ENCODE measurements at regions not wholly inside any gene's neighbourhood (a gene's known extent, or its start where the extent isn't known, plus 50 kb on each side); places are given as distances from the start of the nearest gene placed in this dataset.

DNA sequence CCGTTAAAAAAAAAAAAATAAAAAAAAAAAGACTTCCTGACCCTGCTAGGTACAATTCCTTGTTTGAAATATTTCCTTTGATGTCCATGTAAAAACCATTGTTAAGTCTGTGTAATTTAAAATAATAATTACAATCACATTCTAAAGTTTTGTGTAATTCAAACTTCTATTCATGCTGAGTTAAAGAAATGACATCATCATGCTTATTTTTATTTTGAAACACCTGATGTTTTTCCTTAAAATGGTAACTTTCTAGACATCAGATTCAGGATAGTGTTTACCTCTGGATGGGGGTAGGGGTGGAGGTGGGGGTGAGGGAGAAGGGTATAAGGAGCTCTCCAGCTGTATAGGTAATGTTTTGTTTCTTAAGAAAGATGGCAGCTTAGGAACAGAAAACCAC, 92.8 kb downstream of the ADCYAP1 start:
- no peaks in the 10 kb centered on the region for H4K20me1 ChIP-seq (ENCODE audit: insufficient read depth, low read length)
- no peaks in the 10 kb centered on the region for H3K36me3 ChIP-seq (ENCODE audit: insufficient read depth, low read length)
- H3K4me3 ChIP-seq (ENCODE audit: low read depth in 1 of 2, low read length in 2 of 2): no peak overlapping the region
- H3K27ac ChIP-seq (ENCODE audit: low read length): no peak overlapping the region
- no peak overlapping the region for H3K9ac ChIP-seq (ENCODE audit: low read depth, low read length)
- no peak overlapping the region for H2AFZ ChIP-seq (ENCODE audit: low read depth, low read length)
- TF ChIP-seq EZH2 (IDR thresholded peaks at IDR 0.05; ENCODE audit: borderline replicate concordance, low read depth, low read length, severe bottlenecking): no peak
- ATAC-seq (ENCODE audit: insufficient read depth, low read depth): no peak
- H3K4me2 ChIP-seq (ENCODE audit: insufficient read depth, low read length): no peak overlapping the region
- H3K9me3 ChIP-seq (ENCODE audit: insufficient read depth, low read length, severe bottlenecking): no peaks in the 10 kb centered on the region
- DNase-seq: no peak
- no peaks in the 10 kb centered on the region for H3K79me2 ChIP-seq (ENCODE audit: insufficient read depth, low read length)
- H3K4me1 ChIP-seq (ENCODE audit: insufficient read depth, low read length): no peaks in the 10 kb centered on the region
- no peaks in the 10 kb centered on the region for H3K27me3 ChIP-seq (ENCODE audit: insufficient read depth, low read length, poor library complexity)

DNA sequence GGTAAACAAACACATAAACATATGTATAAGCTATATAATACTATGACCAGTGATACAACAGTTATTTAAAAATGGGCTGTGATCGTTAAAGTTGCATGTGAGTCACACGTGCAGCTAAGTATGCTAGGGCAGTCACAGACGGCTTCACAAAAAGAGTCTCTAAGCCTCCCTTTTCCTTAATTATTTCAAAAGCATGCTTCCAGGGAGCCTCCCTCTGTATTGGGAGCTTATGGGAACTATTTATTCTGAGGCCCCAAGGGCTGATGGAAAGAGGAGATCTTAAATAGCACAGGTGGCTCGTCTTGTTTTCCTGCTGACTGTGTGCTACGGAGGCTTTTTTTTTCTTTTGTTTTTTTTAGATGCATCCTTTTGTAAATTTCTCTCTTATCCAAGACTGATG, 94.3 kb downstream of the ADCYAP1 start:
- no peak for TF ChIP-seq EZH2 (IDR thresholded peaks at IDR 0.05; ENCODE audit: borderline replicate concordance, low read depth, low read length, severe bottlenecking)
- TF ChIP-seq, protein P1, sequence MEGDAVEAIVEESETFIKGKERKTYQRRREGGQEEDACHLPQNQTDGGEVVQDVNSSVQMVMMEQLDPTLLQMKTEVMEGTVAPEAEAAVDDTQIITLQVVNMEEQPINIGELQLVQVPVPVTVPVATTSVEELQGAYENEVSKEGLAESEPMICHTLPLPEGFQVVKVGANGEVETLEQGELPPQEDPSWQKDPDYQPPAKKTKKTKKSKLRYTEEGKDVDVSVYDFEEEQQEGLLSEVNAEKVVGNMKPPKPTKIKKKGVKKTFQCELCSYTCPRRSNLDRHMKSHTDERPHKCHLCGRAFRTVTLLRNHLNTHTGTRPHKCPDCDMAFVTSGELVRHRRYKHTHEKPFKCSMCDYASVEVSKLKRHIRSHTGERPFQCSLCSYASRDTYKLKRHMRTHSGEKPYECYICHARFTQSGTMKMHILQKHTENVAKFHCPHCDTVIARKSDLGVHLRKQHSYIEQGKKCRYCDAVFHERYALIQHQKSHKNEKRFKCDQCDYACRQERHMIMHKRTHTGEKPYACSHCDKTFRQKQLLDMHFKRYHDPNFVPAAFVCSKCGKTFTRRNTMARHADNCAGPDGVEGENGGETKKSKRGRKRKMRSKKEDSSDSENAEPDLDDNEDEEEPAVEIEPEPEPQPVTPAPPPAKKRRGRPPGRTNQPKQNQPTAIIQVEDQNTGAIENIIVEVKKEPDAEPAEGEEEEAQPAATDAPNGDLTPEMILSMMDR (IDR thresholded peaks at IDR 0.05; ENCODE audit: borderline replicate concordance, extremely low read depth, low read length, poor library complexity, severe bottlenecking): no peak

DNA sequence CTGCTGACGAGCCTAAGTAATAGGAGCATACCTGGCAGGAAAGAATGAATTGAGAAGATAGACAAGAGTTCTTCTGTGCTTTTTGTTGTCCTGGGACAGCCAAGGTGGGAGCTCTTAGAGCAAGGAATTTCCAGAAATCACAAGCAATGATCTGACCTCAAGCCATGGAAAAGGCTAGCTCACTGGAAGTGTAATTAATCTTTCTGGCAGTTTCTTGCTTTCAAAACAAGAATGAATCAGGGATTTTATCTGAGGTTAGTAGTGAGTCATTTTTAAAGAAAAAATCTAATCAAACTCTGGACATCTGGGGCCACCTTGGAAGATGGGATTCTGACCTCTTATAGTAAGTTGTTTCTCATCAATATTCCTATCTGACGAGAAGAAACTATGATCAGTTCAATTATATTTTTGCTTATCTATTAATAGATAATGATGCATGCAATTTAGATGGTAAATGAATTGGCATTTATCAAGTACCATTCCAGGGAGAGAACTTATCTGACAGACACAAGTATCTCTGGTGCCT, 98.0 kb downstream of the ADCYAP1 start:
- Histone ChIP-seq H3K4me1 (ENCODE audit: insufficient read depth, low read length) (no peaks in the 10 kb centered on the region), H2AFZ (ENCODE audit: low read depth, low read length) (no peak overlapping the region), H3K9me3 (ENCODE audit: insufficient read depth, low read length, severe bottlenecking) (no peaks in the 10 kb centered on the region), H3K27ac (ENCODE audit: low read length) (no peak overlapping the region), H3K4me3 (ENCODE audit: low read depth in 1 of 2, low read length in 2 of 2) (no peak overlapping the region), H4K20me1 (ENCODE audit: insufficient read depth, low read length) (no peaks in the 10 kb centered on the region), H3K9ac (ENCODE audit: low read depth, low read length) (no peak overlapping the region), H3K79me2 (ENCODE audit: insufficient read depth, low read length) (no peaks in the 10 kb centered on the region), H3K27me3 (ENCODE audit: insufficient read depth, low read length, poor library complexity) (no peaks in the 10 kb centered on the region), H3K4me2 (ENCODE audit: insufficient read depth, low read length) (no peak overlapping the region), H3K36me3 (ENCODE audit: insufficient read depth, low read length) (no peaks in the 10 kb centered on the region)
- DNase-seq (no peak), ATAC-seq (ENCODE audit: insufficient read depth, low read depth) (no peak)
- TF ChIP-seq, protein P1 (IDR thresholded peaks at IDR 0.05; ENCODE audit: borderline replicate concordance, extremely low read depth, low read length, poor library complexity, severe bottlenecking): no peak

More for the DNA sequence above, 94.3 kb downstream of the ADCYAP1 start:
- Histone ChIP-seq H3K79me2 (ENCODE audit: insufficient read depth, low read length) (no peaks in the 10 kb centered on the region), H3K36me3 (ENCODE audit: insufficient read depth, low read length) (no peaks in the 10 kb centered on the region), H4K20me1 (ENCODE audit: insufficient read depth, low read length) (no peaks in the 10 kb centered on the region), H3K4me2 (ENCODE audit: insufficient read depth, low read length) (no peak overlapping the region), H3K9ac (ENCODE audit: low read depth, low read length) (no peak overlapping the region), H2AFZ (ENCODE audit: low read depth, low read length) (no peak overlapping the region), H3K27ac (ENCODE audit: low read length) (no peak overlapping the region), H3K4me1 (ENCODE audit: insufficient read depth, low read length) (no peaks in the 10 kb centered on the region), H3K9me3 (ENCODE audit: insufficient read depth, low read length, severe bottlenecking) (no peaks in the 10 kb centered on the region), H3K27me3 (ENCODE audit: insufficient read depth, low read length, poor library complexity) (no peaks in the 10 kb centered on the region), H3K4me3 (ENCODE audit: low read depth in 1 of 2, low read length in 2 of 2) (no peak overlapping the region)
- ATAC-seq (ENCODE audit: insufficient read depth, low read depth) (no peak), DNase-seq (no peak)

DNA sequence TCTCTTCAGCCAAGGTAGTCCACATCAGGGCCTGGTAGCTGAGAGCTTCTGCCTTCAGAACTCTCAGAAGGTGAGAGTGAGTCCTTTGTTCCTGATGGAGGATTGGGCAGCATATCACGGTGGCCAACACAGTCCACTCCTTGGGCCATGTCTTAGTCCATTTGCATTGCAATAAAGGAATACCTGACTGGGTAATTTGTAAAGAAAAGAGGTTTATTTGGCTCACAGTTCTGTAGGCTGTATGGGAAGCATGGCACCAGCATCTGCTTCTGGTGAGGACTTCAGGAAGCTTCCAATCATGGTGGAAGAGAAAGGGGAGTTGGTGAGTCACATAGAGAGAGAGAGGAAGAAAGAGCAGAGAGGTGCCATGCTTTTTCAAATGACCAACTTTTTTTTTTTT, 98.8 kb downstream of the ADCYAP1 start:
- TF ChIP-seq, protein P1 (IDR thresholded peaks at IDR 0.05; ENCODE audit: borderline replicate concordance, extremely low read depth, low read length, poor library complexity, severe bottlenecking): no peak
- no peak for TF ChIP-seq EZH2 (IDR thresholded peaks at IDR 0.05; ENCODE audit: borderline replicate concordance, low read depth, low read length, severe bottlenecking)
- Histone ChIP-seq H3K9me3 (ENCODE audit: insufficient read depth, low read length, severe bottlenecking) (no peaks in the 10 kb centered on the region), H3K9ac (ENCODE audit: low read depth, low read length) (no peak overlapping the region), H3K4me3 (ENCODE audit: low read depth in 1 of 2, low read length in 2 of 2) (no peak overlapping the region), H3K79me2 (ENCODE audit: insufficient read depth, low read length) (no peaks in the 10 kb centered on the region), H4K20me1 (ENCODE audit: insufficient read depth, low read length) (no peaks in the 10 kb centered on the region), H3K27me3 (ENCODE audit: insufficient read depth, low read length, poor library complexity) (no peaks in the 10 kb centered on the region), H3K36me3 (ENCODE audit: insufficient read depth, low read length) (no peaks in the 10 kb centered on the region), H3K4me1 (ENCODE audit: insufficient read depth, low read length) (no peaks in the 10 kb centered on the region), H3K27ac (ENCODE audit: low read length) (no peak overlapping the region), H2AFZ (ENCODE audit: low read depth, low read length) (no peak overlapping the region), H3K4me2 (ENCODE audit: insufficient read depth, low read length) (no peak overlapping the region)
- ATAC-seq (ENCODE audit: insufficient read depth, low read depth) (no peak), DNase-seq (no peak)

Data from DND-41 (cell line).